ENCODE measurements at regions not wholly inside any gene's neighbourhood (a gene's known extent, or its start where the extent isn't known, plus 50 kb on each side); places are given as distances from the start of the nearest gene placed in this dataset.

GRCh38 chr14:55963295-55963694 lies 154.9 kb upstream of the PELI2 start:
- TF ChIP-seq CTCF (IDR thresholded peaks at IDR 0.05) = no peak
- TF ChIP-seq POLR2A (IDR thresholded peaks at IDR 0.05) = no peak
